B cell (primary cell): ENCODE measurements at regions not wholly inside any gene's neighbourhood (a gene's known extent, or its start where the extent isn't known, plus 50 kb on each side); places are given as distances from the start of the nearest gene placed in this dataset.

Source experiments
- CTCF ChIP-seq: fragments of 200-600 bp; IDR thresholded peaks from one replicate; pipeline ENCODE4 v1.8.0; 2022; ENCODE audit warnings: antibody characterized with exemption, mild to moderate bottlenecking
- EZH2 ChIP-seq: IDR thresholded peaks from 2 replicates; pipeline ENCODE4 v1.6.1; 2012; ENCODE audit warnings: borderline replicate concordance, low read depth, mild to moderate bottlenecking, moderate library complexity, low read length; ENCODE audit not compliant: insufficient read depth, poor library complexity, severe bottlenecking

- TF ChIP-seq CTCF (no peak), EZH2 (no peak)
These were observed 64.0 kb upstream of the CCL21 start for GRCh38 chr9:34773955-34774354.
